Fibroblast of pulmonary artery (primary cell): ENCODE measurements at regions not wholly inside any gene's neighbourhood (a gene's known extent, or its start where the extent isn't known, plus 50 kb on each side); places are given as distances from the start of the nearest gene placed in this dataset.

Experiments
- DNase-seq: peaks from one replicate; pipeline ENCODE4 v3.0.0-alpha.2; 2010; ENCODE audit warnings: low read depth
- H3K4me3 ChIP-seq: replicated peaks from 2 replicates; pipeline ENCODE4 v1.5.1; 2011; ENCODE audit warnings: low read depth, mild to moderate bottlenecking, control low read depth, low read length, moderate library complexity
- CTCF ChIP-seq: IDR thresholded peaks from 2 replicates; pipeline ENCODE4 v1.5.1; 2011; ENCODE audit warnings: mild to moderate bottlenecking, control low read depth, low read length, inconsistent platforms; ENCODE audit errors: missing control alignments

- TF ChIP-seq CTCF, result no peak
- no peak overlapping the region for H3K4me3 ChIP-seq
- DNase-seq, result no peak
Measured at GRCh38 chr12:107431942-107432341, 253.7 kb upstream of the PWP1 start.

- no peak for DNase-seq
- TF ChIP-seq CTCF, result no peak
- no peak overlapping the region for H3K4me3 ChIP-seq
Measured at GRCh38 chr12:107435072-107435471, 250.5 kb upstream of the PWP1 start.

- DNase-seq, result peak; percentile 7
- no peak overlapping the region for H3K4me3 ChIP-seq
- no peak for TF ChIP-seq CTCF
Measured at GRCh38 chr12:107435520-107435919, 250.1 kb upstream of the PWP1 start.

DNA sequence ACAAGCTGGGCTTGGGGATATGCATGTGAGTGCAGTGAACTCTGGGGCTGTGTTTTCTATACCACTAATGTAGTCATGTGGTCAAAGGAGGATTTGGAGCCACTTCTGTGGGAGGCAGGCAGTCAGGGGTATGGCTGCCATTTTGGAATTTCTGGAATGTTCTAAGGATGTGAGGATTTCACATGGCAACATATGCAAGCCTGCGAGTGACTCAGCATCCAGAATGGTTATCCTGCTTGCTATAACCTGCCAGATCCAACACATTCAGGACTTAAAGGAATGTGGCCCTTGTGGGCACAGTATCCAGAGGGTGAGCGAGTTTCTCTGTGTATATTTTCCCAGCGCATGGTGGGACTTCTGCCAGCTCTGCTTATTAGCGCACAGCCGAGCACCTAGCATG is 249.2 kb upstream of the PWP1 start:
- peak; percentile 68 for DNase-seq
- H3K4me3 ChIP-seq, result no peak overlapping the region
- no peak for TF ChIP-seq CTCF

- DNase-seq, result no peak
- no peak overlapping the region for H3K4me3 ChIP-seq
- no peak for TF ChIP-seq CTCF
Measured at GRCh38 chr12:107436836-107437235, 248.8 kb upstream of the PWP1 start.

DNA sequence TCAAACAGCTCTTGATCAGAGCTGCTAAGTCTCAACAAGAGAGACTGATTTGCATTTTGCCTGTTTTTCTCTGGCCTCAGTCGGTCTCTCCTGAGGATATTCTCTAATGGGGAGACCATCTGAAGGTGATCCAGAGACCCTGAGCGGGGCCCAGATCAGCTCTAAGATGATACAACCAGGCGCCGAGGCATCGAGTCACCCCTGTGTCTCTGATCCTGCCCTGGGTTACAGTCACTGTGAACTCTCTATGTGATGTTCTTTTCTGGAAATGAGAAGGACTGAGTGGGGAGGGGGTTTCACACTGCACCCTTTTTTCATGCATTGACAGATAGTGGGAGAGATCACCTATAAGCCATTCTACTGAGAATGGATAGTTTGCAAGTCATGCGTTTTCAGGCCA is 247.6 kb upstream of the PWP1 start:
- TF ChIP-seq CTCF, result no peak
- DNase-seq, result no peak
- H3K4me3 ChIP-seq, result no peak overlapping the region

DNA sequence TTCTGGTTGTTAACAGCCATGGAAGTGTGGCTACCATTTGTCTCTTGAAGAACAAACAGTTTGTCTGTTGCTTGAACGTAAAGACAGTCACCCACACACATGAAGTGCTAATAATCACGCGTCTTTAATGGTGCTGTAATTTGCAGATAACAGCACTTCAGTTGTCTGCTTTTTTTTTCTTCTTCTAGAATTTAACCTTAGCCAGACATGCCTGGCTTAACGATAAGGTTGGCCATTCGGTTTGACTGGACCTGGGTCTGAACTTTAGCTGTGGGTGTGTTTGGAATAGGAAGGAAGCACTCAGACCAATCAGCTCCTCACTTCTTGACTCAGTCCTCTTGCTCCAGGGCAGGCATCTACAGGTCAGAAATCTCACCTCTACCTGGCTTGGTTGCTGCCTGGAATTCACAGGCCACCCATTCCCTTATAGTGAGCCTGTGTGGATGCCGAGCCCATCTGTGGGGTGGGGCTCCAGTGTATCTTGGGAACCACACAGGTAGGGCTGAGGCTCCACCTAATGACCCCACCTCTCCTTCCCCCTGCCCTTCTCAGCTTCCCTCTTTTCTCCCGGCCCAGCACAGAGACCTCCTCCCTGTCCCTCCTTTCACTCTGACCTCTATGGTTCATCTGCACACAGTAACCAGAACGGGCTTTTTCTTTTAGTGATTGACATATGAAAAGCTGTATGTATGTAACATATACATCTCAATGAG is 246.4 kb upstream of the PWP1 start:
- H3K4me3 ChIP-seq, result no peak overlapping the region
- no peak for DNase-seq
- no peak for TF ChIP-seq CTCF
